Fibroblast of peridontal ligament (primary cell): ENCODE measurements at regions not wholly inside any gene's neighbourhood (a gene's known extent, or its start where the extent isn't known, plus 50 kb on each side); places are given as distances from the start of the nearest gene placed in this dataset.
"Not testable (repeated sequence)": the region's sequence is repeated elsewhere in the genome, so short reads cannot be mapped to it uniquely, and the experiment has no call there.

ENCODE experiments used
- DNase-seq: peaks from one replicate; pipeline ENCODE4 v3.0.0-alpha.2; 2010; ENCODE audit errors: extremely low read depth

- no peak for DNase-seq
These were observed 91.6 kb upstream of the BCAR3 start for GRCh38 chr1:93773049-93773838.

DNA sequence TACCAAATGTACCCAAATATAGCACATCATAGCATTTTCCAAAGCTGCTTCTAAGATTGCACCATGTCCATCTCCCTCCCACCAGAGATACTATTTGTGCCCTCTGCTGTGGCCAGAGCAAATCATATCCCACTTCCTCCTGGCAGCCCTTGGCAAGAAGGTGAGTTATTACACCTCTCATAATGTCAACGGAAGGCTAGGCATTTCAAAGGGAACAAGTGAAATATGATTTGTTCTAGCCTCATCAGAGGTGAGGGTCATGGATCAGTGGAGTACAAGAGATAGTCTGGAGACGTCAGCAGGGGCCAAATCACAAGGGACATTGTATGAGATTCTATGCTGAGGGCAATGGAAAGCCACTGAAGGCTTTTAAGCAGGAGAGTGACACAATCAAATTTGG lies 90.2 kb upstream of the BCAR3 start:
- DNase-seq: no peak

GRCh38 chr1:93770640-93771039 lies 89.0 kb upstream of the BCAR3 start:
- peak; percentile 38 for DNase-seq

GRCh38 chr1:93769777-93770176 lies 88.1 kb upstream of the BCAR3 start:
- no peak for DNase-seq

- no peak for DNase-seq
These were observed 86.8 kb upstream of the BCAR3 start for GRCh38 chr1:93768380-93768863.

GRCh38 chr1:93766451-93766850 lies 84.8 kb upstream of the BCAR3 start:
- DNase-seq: no peak

DNA sequence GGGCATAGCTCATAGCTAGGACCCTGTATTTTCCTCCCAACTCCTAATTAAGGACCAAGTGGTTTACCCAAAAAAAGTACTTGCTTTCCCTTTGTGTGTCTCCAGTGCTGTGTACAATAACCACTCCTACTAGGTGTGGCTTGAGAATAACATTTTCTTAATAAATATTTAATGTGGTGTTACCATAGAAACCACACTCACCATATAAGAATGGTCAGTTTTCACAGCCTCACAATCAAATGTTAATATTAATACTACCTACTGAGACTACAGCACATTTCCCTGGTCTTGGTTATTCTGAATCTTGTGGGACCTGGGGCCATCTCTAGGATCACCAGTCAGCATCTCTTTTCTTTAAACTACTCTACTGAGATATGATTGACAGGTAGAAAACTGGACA lies 83.5 kb upstream of the BCAR3 start:
- no peak for DNase-seq

GRCh38 chr1:93764366-93764750 lies 82.7 kb upstream of the BCAR3 start:
- DNase-seq: no peak

GRCh38 chr1:93763704-93764365 lies 82.2 kb upstream of the BCAR3 start:
- DNase-seq: no peak

- peak; percentile 80 for DNase-seq
These were observed 77.3 kb upstream of the BCAR3 start for GRCh38 chr1:93758842-93759515.

- DNase-seq: no peak
These were observed 75.8 kb upstream of the BCAR3 start for GRCh38 chr1:93757256-93758036.

DNA sequence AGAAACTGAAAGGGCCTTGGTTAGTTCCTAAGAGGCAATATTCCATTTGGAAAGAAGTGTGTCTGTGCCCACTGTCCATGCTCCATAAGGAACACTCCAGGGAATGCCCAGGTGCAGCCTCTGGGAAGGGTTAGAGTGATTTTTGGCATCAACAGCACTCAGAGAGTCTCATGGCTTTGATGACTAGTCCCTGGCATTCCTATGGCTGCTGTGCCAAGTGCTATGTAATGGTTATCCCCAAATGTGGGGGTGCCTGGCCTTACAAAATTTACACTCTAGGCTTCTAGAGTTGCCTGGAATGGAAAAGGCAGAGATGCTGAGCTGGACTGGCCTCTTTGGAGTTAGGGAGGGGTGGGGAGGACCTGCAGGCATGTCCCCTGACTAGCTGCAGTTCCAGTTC lies 75.0 kb upstream of the BCAR3 start:
- peak; percentile 44 for DNase-seq

DNA sequence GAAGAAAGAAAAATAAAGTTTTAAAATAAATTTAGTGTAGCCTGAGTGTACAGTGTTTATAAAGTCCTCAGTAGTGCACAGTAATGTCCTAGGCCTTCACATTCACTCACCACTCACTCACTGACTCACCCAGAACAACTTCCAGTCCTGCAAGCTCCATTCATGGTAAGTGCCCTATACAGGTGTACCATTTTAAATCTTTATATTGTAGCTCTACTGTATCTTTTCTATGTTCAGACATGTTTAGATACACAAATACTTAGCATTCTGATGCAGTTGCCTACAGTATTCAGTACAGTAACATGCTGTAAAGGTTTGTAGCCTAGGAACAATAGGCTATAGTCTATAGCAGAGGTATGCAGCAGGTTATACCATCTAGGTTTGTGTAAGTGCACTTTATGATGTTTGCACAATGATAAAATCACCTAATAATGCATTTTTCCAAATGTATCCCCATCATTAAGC lies 73.6 kb upstream of the BCAR3 start:
- DNase-seq: not testable (repeated sequence)

DNA sequence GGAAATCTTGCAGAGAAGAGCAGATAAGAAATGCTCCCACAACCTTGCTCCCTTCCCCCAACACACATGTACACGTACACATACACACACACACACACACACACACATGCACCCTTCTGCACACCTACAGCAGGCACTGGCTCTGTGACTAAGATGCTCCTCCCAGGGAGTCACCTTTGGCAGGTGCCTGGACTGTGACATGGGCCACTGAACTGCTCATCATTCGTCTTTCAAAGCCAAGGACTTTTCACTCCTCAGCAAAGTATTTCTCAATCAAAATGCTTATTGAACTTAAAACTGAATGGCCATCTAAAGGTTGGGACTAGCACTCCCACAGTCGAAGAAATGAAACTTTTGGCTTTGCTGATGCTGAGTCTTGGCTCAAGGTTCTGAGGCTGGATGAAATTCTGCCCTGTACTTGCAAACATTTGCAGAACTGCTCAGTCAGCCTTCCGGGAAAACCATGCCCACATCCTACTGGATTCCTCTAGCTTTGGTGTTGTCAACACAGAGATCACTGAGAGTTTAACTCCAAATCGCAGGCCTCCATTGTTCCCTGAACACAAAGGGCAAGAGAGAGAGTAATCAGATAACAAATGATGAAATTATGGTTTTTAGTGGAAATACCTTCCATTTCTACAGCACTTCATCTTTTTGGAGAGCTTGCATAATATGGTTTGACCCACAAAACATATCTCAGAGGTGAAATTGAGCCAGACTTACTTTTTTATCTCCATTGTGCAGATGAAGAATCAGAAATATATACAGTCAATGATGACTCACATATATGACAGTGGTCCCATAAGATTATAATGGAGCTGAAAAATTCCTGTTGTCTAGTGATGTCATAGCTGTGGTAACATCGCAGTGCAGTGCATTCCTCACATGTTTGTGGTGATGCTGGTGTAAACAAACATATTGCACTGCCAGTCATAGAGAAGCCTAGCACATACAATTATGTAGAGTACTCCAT lies 72.4 kb upstream of the BCAR3 start:
- peak; percentile 97 for DNase-seq

DNA sequence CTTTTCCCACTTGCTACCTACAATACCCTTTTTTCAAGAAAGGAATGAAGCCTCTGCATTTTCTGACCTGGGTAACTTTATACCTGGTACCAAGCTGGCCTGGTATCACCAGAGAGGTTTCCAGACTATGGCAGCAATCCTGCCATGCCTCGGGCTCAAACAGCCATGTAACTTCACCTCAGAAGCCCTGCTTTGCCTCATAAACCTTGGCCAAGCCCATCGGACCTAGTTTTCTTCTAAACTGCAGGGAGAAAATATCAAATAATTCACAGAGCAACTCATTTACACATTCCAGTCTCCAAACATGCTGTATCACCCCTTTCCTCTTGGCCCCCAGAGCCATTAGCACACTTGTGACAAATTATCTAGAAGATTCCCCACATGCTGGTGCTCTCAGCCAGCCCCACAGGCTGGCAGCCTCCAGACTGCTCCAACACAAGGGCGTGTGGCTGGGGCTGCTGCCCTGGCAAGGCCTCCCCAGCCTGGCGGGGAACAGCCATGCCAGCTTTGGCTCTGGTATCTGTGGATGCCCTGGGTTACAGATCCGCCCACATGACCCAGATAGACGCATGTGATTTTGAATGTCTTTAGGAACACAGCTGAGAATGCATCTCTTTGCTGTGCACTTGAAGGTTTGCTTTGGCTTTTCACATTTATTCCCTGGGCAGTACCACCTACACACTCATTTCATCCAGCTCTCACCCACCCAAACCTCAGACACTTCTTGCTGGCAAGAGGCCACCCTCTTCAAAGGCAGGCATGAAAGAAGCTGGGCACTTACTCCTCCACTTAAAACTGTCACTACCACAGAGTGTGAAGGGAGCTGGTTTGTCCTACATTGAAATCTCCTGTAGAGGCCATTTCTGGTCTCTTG lies 70.0 kb upstream of the BCAR3 start:
- no peak for DNase-seq

DNA sequence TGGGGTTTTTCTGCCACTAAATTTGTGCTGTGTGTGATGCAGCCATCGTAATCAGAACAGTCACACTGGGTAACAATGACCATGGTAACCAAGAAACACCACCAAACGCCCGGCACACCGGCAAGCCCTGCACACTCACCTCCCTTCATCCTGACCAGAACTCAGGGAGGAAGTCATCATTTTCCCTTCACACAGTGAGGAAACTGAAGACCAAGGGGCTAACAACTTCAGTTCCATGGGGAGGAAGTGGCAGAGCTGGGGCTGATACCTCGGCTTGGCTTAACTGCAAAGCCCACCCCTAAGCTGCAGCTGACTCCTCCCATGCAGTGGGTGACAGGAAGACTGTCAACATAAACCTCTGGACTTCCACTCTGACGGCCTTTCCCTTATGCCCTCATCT lies 69.3 kb upstream of the BCAR3 start:
- DNase-seq: no peak

DNA sequence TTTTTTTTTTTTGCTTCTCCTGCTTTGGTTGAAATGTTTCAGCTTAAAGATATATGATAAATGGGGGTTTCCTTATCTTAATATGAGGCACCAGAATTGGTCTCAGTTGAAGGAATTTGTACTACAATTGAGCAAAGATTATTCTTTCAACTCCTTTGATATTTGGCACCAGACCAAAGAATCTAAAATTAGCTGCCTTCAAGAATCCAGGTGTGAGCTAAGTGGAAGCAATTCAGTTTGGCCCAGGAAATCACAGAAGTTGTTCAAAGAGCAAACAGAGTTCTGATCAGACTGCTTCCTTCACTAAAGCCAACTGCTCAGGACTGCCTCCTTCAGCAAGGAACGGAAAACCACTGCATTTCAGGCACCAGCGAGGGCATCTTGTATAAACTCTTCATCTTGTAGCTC lies 68.3 kb upstream of the BCAR3 start:
- DNase-seq: no peak

DNA sequence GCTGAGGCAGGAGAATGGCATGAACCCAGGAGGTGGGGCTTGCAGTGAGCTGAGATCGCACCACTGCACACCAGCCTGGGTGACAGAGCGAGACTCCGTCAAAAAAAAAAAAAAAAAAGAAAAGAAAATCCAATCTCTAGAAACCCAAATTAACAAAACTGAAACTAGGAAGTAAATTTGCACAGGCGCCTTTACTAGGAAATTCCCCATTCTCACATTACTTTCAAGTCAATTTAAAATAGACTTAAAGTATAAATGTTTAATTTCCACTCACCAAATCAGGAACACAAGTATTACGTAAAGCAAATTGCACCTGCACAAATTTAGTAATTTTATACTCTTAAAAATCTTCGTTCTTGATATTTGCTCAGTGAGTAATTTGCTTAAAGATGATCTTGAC lies 67.8 kb upstream of the BCAR3 start:
- no peak for DNase-seq

GRCh38 chr1:93746021-93746812 lies 64.6 kb upstream of the BCAR3 start:
- DNase-seq: no peak
